Stomach (tissue), 4 donors: ENCODE measurements at regions not wholly inside any gene's neighbourhood (a gene's known extent, or its start where the extent isn't known, plus 50 kb on each side); places are given as distances from the start of the nearest gene placed in this dataset.

Source experiments
- CTCF ChIP-seq, 7 experiments: fragments of 450-650 bp in 4 of 7; fragments of 200-600 bp in 3 of 7; sonication (generic) in 3 of 7; IDR thresholded peaks; one replicate each; pipeline ENCODE4 v1.5.1; 2016 to 2019; ENCODE audit warnings: antibody characterized with exemption in 7 of 7, control low read depth in 2 of 7, mild to moderate bottlenecking in 1 of 7
- EP300 ChIP-seq: sonication (generic); formaldehyde crosslinking; IDR thresholded peaks from one replicate; pipeline ENCODE4 v1.6.1; 2017; ENCODE audit warnings: antibody characterized with exemption
- POLR2A ChIP-seq, 4 donors: fragments of 450-650 bp; IDR thresholded peaks; one replicate each; pipeline ENCODE4 v1.6.1; 2016; ENCODE audit warnings: antibody characterized with exemption in 4 of 4, control low read depth in 2 of 4, mild to moderate bottlenecking in 1 of 4, moderate library complexity in 1 of 4
- POLR2AphosphoS5 ChIP-seq, 3 donors: sonication (generic); formaldehyde crosslinking; IDR thresholded peaks; one replicate each; pipeline ENCODE4 v1.6.1; 2016; ENCODE audit warnings: antibody characterized with exemption in 3 of 3

GRCh38 chr12:63319386-63319785 is 168.4 kb upstream of the AVPR1A start:
- TF ChIP-seq CTCF (IDR thresholded peaks at IDR 0.05) = no peak
- TF ChIP-seq POLR2A (IDR thresholded peaks at IDR 0.05) = no peak
- no peak for TF ChIP-seq POLR2AphosphoS5 (IDR thresholded peaks at IDR 0.05)
- no peak for TF ChIP-seq EP300
